ENCODE measurements at regions not wholly inside any gene's neighbourhood (a gene's known extent, or its start where the extent isn't known, plus 50 kb on each side); places are given as distances from the start of the nearest gene placed in this dataset.

DNA sequence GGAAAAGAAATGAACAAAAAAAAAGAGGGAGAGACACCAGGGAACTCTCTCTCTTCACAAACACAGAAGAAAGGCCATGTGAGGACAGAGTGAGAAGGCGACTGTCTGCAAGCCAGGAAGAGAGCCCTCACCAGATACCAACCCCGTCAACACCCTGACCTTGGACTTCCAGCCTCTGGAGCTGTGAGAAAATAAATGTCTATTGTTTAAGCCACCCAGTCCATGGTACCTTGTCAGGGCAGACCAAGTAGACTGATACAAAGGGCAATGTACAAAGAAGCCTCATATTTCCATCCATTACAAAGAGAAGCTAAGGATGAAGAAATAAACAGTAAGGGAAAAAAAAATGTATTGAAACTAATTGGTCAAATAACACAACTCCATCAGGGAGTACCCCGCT lies 146.6 kb downstream of the ZNF281 start:
- no peaks in the 10 kb centered on the region for H3K36me3 ChIP-seq
- no peak for DNase-seq
- no peak for TF ChIP-seq CTCF (IDR thresholded peaks at IDR 0.05)
- no peak for TF ChIP-seq POLR2A (IDR thresholded peaks at IDR 0.05)
- H3K27ac ChIP-seq = no peak overlapping the region
- no peaks in the 10 kb centered on the region for H3K9me3 ChIP-seq
- no peaks in the 10 kb centered on the region for H3K4me1 ChIP-seq
- intact Hi-C loops (cut with DNase I; ENCODE audit: low total_unique reads) = no loop called here
- no peak overlapping the region for H3K4me3 ChIP-seq
- no peaks in the 10 kb centered on the region for H3K27me3 ChIP-seq

GRCh38 chr1:200262326-200262965 lies 147.4 kb downstream of the ZNF281 start:
- Histone ChIP-seq H3K9me3 (no peaks in the 10 kb centered on the region), H3K27me3 (no peaks in the 10 kb centered on the region), H3K4me3 (no peak overlapping the region), H3K36me3 (no peaks in the 10 kb centered on the region), H3K27ac (no peak overlapping the region), H3K4me1 (no peaks in the 10 kb centered on the region)
- intact Hi-C loops (cut with DNase I; ENCODE audit: low total_unique reads) = no loop called here
- no peak for DNase-seq
- no peak for TF ChIP-seq CTCF (IDR thresholded peaks at IDR 0.05)
- no peak for TF ChIP-seq POLR2A (IDR thresholded peaks at IDR 0.05)

GRCh38 chr1:200260597-200261335 lies 149.1 kb downstream of the ZNF281 start:
- no peaks in the 10 kb centered on the region for H3K4me1 ChIP-seq
- H3K4me3 ChIP-seq = no peak overlapping the region
- TF ChIP-seq CTCF (IDR thresholded peaks at IDR 0.05) (no peak), POLR2A (IDR thresholded peaks at IDR 0.05) (no peak)
- no peaks in the 10 kb centered on the region for H3K36me3 ChIP-seq
- H3K9me3 ChIP-seq = no peaks in the 10 kb centered on the region
- intact Hi-C loops (cut with DNase I; ENCODE audit: low total_unique reads) = no loop called here
- no peaks in the 10 kb centered on the region for H3K27me3 ChIP-seq
- no peak overlapping the region for H3K27ac ChIP-seq
- no peak for DNase-seq

GRCh38 chr1:200258447-200259375 lies 151.1 kb downstream of the ZNF281 start:
- Histone ChIP-seq H3K27ac (no peak overlapping the region), H3K4me3 (no peak overlapping the region), H3K36me3 (no peaks in the 10 kb centered on the region), H3K27me3 (no peaks in the 10 kb centered on the region), H3K4me1 (no peaks in the 10 kb centered on the region), H3K9me3 (no peaks in the 10 kb centered on the region)
- TF ChIP-seq CTCF (IDR thresholded peaks at IDR 0.05) (no peak), POLR2A (IDR thresholded peaks at IDR 0.05) (no peak)
- intact Hi-C loops (cut with DNase I; ENCODE audit: low total_unique reads) = no loop called here
- no peak for DNase-seq

All from uterus (tissue), 3 donors.